ENCODE measurements at regions not wholly inside any gene's neighbourhood (a gene's known extent, or its start where the extent isn't known, plus 50 kb on each side); places are given as distances from the start of the nearest gene placed in this dataset.
"Not testable (repeated sequence)": the region's sequence is repeated elsewhere in the genome, so short reads cannot be mapped to it uniquely, and the experiment has no call there.

DNA sequence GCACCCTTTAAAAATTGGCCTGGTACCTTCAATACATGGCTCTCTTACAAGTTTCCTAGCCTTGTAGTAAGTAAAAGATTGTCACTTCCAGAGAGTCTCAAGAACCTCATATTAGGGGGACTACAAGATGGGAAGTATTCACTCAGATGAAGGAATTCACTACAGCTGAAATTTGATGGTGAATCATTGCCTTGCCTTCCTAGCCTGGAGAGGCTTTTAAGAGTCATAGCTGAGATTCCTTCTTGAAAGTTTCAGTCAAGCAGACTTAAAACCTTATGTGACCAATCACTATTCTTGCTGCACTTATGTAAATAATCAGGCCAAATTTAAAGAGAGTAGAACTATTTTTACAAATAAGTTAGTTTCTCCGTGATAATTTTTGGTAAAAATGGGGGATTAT lies 451.6 kb downstream of the TRHDE start:
- no peak for DNase-seq

DNA sequence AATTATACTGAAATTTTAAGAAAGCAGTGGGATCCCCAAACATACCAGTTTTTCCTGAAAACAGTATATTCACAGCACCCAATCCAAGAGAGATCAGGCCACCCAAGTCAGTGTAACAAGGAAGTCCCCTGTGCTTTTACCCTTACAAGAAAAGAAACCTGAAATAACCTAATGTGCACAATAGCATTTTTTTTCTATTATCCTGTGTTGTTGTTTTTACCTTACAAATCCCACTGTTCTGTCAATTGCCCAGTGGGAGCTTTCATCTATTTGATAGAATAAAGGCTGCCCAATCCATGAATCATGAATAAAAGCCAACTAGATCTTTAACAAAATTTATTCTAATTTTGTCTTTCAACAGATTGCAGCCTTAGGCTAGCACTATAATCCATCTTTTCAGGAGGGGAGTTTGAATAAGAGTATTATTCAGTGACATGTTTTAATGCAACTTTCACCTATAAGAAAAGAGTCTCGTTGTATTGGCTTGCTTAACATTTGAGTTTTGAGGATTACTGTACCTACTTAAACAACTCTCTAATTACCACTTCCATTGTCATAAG lies 457.4 kb downstream of the TRHDE start:
- DNase-seq = no peak

DNA sequence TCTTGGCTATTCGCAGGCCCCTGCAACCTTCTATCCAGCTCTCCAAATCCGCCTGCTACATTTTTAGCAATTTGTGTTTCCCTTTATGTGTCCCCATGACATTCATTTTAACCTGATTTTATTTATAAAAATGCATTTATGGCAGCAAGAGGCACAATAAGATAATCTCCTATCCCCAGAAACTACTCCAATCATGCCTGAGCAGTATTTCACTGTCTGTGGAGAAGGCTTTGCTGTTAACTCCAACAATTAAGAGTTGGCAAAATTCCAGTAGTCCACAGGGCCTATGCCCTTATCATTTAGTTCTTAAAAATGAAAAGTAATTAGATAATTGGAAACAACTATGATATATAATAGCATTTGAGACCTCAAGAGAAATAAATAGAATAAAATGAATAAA lies 462.4 kb downstream of the TRHDE start:
- no peak for DNase-seq

DNA sequence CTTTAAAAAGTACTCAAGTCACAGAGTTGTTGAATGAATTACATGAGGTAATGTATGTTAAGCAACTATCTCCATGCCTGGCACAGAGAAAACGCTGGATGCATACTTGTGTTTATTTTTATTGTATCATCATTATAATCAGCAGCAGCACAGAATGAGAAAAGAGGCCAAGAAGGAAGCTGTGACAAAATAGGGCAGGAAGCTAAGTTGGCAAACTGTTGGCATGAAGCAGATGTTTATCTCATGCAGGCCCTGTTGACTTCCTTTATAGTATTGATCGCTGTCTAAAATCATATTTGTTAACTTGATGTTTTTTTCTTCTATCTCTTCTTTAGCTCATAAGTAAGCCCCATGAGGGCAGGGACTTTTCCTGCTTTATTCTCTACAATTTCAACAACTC lies 466.6 kb downstream of the TRHDE start:
- peak; percentile 27 to 69 (median 38) for DNase-seq

DNA sequence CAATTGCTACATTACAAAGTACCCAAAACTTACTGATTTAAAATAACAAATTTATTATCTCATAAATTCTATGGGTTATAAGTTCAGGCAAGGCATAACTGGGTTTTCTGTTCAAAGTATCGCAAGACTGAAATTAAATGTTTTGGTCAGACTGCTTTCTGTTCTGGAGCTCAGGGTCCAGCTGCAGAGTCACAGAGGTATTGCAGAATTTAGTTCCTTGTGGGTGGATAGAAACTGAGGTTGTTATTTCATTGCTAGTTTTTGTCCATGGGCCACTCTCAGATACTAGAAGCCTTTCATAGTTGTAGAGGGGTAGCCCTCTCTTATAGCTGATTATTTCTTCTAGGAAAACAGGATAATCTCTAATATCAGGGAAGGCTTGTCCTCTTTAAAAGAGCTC lies 467.9 kb downstream of the TRHDE start:
- DNase-seq = peak in 3 of 4 experiments; percentile 8 to 24 (median 9)

DNA sequence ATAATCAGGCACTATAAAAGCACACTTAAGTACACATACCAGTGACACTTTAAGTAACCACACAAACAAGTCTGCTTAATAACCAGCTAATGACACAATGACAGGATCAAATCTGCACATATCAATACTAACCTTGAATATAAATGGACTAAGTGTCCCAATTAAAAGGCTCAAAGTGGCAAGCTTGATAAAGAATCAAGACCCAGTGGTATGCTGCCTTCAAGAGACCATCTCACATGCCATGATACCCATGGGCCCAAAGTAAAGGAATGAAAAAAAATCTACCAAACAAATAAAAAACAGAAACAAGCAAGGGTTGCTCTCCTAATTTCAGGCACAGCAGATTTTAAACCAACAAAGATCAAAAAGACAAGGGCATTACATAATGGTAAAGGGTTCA lies 470.4 kb downstream of the TRHDE start:
- DNase-seq = no peak

DNA sequence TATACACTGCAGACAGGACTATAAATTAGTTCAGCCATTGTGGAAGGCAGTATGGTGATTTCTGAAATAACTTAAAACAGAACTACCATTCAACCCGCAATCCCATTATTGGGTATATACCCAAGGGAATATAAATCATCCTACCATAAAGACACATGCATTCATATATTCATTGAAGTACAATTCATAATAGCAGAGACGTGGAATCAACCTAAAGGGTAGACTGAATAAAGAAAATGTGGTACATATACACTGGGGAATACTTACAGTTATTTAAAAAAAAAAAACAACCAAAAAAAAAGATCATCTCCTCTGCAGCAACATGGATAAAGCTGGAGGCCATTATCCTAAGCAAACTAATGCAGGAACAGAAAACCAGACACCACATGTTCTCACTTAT lies 473.9 kb downstream of the TRHDE start:
- DNase-seq = no peak

DNA sequence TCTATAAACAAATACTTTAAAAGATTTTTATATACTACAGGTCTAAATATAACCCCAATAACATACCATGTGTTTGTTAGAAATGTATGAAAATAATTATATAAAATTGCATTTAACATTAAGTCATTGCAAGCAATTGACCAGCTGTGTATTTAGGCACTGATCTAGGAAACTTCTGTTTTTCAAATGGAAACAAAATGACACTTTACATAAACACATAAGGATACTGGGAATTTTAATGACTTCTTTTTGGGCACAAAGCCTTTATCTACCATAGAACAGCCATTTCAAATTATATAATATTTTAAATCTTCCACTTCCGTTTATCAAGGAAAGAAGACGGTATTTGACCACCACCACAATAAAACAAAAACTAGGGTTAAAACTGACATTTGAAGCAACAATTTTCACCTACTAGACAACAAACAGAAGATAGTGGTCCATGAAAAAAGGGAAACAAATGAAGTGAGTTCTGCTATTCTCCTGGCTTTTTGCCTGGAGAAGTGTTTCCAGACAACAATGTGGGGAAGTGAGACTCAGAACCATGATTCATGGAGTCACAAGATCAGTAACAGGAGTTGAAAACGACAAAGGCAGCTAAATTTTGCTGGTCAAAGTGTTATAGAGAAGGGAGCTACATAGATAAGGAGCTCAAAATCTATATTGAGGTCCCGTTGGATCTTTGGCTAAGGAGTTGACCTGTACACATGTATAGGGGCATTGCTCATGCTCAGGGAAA lies 475.1 kb downstream of the TRHDE start:
- peak; percentile 77 to 97 (median 90) for DNase-seq

DNA sequence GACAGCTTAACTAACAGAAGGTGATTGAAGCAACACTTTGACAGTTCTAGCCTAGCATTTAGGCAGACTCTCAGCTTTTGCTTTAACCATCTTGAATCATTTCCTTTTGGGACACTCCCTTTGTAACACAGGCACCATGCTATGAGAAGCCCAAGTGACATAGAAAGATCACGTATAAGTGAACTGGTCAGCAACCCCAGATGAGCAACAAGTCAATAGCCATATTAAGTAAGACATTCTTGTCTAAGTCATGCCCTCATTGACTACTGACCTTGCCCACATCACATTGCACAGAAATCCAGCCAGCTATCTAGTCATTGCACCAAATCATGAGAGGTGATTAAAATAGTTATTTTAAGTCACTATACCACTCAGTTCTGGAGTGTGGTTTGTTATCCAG lies 476.8 kb downstream of the TRHDE start:
- peak; percentile 40 to 79 (median 54) for DNase-seq

DNA sequence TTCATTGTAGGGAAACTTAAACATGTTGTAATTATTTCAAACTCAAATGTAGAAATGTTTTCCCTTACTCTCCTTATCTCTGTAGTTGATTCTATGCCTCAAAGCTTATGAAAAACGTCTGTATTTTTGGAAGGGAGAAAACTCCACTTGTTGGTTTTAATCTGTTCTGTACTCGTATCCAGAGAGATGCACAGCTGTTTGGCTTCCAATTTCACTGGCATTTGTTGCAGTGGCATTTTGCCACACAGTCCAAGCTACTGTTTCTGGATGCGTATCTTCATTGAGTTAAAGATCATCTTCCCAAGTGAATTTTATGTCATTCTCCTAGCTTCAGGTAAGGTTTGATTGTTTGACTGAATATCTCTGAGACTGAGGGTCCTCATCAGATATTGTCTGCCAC lies 481.4 kb downstream of the TRHDE start:
- no peak for DNase-seq

DNA sequence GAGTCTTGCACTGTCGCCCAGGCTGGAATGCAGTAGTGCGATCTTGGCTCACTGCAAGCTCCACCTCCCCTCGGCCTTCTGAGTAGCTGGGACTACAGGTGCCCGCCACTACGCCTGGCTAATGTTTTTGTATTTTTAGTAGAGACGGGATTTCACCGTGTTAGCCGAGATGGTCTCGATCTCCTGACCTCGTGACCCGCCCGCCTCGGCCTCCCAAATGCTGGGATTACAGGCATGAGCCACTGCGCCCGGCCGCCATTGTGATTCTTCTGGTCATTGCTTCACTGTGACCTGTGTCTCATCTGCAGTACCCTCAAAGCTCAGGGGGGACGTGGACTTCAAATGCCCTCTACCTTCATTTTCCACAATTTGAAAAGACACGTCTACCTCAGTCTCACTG lies 481.9 kb downstream of the TRHDE start:
- not testable (repeated sequence) for DNase-seq

DNA sequence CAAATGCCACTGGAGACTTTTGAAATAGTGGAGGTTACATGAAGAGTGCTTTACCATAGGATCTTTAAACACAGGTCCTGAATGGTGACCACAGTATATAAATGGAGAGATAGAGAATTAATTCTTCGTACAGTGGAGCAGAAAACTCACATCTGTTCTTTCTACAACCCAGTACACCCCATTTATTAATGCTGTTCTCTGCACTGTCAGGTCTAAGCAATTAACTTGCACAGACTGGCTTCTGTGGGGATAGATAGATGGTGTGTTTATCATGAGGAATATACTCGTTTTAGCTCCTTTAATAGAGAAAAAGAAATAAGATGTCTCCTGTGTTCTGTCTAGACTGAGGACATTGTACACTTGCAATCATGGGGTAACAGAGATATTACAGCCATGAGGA lies 494.3 kb downstream of the TRHDE start:
- no peak for DNase-seq

DNA sequence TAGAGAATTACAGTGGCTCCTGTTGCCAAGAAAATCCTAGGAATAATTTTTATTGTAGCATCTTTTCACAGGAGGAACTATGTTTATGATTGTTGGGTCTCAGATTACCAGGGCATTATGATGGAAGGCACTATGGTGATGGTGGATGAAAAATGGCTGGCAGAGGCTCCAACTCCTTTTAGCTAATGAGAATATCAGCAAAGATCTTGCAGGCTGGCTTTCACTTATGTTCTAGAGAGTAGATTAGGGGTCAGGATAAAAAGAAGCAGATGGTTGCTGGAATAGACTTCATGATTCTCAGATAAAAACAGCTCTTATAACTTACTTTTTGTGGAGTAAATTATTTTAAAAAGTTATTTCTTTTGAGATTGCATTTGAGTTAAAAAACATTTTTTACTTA lies 501.9 kb downstream of the TRHDE start:
- DNase-seq = no peak

DNA sequence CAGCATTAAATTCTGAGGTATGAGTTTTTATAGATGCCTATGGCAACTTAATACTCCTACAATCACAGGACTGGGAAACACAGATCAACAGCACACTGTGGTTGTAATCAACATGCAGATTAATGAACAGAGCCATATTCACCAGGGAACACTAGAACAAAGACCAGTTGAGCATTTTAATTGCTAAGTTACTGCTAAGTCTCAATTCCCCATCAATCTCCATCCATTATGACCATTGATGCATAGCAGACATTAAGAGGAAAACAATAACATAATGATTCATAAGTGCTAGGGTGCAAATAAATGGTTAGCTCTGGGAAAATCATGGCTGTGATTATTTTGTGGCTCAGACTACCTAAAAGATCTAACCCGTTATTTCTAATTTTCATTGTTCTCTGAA lies 505.6 kb downstream of the TRHDE start:
- DNase-seq = no peak

DNA sequence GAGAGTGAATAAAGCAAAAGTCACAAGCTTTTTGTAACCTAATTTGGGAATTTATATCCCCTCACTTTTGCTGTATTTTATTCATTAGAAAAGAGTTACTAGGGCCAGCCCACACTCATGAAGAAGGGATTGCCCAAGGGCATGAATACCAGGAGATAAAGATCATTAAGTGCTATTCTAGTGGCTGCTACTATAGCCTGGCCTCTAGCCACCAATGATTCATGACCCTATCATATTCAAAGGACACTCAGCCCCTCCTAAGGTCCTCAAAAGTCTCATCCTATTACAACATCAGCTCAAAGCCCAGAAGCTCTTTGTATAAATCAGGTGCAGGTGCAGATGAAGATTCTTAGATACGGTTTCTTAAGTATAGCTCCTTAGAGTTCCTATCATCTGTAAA lies 518.1 kb downstream of the TRHDE start:
- no peak for DNase-seq

DNA sequence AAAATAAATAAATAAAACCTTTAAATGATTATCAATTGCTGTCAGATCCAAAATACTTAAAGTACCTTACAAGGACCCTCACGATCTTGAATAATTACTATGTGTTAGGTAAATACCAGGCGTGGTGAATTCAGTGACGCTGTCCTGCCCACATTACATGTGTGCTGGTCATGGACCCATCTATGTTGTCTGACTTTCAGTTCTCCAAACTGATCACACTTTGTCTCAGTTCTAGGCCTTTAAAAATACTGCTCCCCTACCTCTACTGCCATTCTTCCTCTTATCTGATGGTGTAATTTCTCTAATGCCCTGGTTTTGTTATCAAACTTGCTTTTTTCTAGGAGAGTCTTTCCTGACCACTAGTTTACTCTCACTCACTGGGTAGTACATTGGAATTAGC lies 520.7 kb downstream of the TRHDE start:
- DNase-seq = no peak

DNA sequence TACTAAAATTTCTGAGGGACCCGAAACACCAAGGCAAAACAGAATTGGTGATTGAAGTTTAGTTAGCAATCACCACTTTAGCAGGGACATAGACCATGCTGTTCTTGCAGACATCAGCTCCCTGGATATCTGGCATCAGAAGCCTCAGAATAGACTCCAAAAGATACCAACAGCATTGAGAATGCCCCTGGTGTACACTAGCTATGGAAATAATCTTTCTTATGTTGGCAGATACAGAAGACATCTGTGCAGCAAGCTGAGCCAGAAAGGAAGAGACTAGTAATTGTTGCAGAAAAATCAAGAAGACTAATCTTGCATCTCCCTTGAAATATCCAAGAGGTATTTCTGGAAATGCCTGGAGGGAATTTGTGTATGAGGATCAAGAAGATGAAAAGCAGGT lies 521.6 kb downstream of the TRHDE start:
- no peak for DNase-seq

DNA sequence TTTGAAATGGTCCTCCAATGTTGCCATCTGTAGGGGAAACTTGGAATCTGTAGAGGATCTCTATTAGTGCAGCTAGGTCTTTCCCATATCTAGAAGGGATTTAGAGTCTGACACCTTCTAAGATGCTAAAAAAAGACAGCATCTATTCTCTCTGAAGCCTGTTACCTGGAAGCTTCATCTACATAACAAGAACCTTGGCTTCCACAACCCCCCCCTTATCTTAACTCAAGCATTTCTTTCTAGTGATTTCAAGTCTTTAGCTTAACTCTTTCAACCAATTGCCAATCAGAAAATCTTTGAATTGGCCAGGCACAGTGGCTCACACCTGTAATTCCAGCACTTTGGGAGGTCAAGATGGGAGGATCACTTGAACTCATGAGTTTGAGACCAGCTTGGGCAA lies 543.3 kb downstream of the TRHDE start:
- no peak for DNase-seq

DNA sequence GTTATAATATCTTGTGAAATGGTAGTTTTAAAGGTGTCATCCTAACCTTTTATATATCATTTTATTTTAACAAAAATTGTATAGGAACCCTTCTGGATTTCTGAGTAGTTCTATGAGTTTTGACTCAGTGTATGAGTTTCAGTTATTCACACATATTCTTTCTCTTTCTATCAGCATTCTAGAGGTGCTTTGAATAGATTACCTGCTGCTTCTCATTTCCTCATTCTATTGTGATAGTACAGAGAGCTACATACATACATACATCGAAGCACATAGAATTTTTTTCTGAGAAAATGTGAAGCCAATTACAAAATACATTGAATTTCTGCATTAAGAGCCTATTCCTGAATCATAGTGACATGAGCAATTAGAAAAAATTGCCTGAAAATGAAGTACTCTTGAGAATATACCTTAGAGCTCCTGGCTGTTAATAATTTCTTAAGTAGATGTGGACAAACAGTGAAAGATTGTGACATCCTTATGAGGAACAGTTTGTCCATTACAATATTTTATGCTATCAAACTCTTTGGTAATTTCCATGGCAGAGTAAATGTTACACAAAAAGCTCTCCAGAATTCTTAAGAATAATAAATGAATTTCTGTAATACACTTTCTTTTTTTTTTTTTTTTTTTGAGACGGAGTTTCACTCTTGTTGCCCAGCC lies 556.6 kb downstream of the TRHDE start:
- DNase-seq = no peak

DNA sequence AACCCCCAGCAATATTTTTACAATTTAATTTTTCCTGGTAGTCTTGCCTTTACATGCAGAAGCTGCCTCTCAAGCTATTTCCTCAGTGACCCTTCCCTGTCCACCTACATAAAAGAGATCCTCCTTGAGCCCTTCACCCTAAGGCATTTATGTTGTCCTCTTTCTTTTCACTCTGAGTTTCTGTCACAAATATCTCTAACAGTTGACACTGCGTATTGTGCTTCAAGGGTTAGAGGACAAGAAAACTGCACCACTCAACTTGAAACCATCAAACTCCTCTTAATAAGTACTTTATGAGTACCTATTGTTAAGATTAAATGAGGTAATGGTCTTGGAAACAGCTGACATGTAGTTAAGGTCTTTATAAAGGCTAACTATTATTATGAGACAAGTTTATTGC lies 557.7 kb downstream of the TRHDE start:
- no peak for DNase-seq

DNA sequence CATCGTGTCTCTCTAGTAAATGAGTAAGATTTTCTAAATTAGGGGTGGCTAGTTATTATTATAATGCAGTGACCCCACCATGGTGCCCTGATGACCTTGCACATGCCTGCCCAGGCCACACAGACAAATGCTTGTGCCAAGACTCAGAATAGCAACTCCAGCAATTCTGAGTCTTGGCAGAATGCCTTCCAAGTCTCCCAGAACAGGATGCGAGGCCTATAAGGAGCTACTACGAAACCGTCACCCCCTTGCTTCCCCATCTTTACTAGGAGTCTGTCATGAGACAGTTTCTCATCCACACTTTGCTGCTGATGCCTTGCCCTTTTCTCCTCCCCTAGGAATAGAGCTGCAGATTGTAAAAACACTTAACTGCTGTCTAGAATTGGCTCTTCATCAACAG lies 559.9 kb downstream of the TRHDE start:
- DNase-seq = peak in 2 of 4 experiments; percentile 10 to 12

DNA sequence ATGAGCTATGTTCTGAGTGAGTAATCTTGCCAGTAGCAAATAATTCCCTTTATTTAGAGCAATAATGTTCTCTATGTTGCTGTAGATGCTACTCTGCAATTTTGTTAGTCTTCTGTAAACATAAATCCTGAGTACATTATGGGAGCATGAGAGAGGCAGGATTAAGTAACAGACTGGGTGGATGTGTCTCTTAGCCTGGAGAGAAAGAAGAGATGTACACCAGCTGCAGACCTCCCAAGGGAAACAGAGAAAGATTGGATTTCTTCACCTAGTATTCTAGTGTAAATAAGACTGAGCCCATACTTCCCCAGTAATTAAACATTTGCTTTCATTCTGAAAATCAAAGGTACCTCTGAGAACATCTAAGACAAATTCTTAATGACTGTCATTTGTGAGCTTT lies 564.0 kb downstream of the TRHDE start:
- no peak for DNase-seq

DNA sequence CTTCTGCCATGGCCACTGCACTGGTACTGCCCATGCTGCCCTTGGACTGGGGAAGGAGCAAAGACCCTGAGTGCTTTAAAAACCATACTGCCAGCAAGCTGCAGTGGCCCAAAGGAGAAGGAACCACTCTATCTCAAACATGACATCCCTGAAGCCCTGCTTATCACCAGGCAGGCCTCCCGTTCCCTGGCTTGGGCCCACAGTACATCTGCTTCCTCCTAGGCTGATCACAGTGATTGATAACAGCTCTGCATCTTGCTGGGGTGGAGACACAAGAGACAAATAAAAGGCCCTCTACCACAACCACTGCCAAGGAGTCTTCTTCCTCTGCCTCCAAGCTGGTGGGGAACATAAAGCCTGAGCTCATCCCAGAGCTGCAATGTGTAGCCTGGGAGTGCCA lies 567.5 kb downstream of the TRHDE start:
- no peak for DNase-seq

DNA sequence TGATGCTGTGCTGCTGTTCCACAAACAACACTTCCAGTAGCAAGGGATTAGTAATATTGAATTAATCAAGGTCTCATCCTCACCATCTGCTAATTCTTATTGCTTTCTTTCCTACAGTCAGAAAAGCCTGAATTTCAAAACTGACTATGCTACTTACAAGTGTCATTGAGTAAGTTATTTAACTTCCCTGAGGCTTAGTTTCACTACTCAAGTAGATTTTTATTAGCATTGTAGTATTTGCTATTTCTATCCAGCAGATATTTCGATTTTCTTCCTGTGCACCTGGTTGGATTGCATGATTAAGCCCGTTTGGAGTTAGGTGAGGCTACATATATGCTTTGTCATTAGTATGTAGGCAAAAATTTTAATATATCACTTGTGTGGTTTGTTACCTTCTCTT lies 591.5 kb downstream of the TRHDE start:
- no peak for DNase-seq

All from suppressor macrophage (primary cell).